Activated naive CD8-positive, alpha-beta T cell (primary cell): ENCODE measurements at regions not wholly inside any gene's neighbourhood (a gene's known extent, or its start where the extent isn't known, plus 50 kb on each side); places are given as distances from the start of the nearest gene placed in this dataset.

Experiments used
- H3K27ac Mint-ChIP-seq: one replicate; pipeline ENCODE4 v1.8.0; 2021; ENCODE audit warnings: mixed read lengths
- H3K27me3 Mint-ChIP-seq: one replicate; pipeline ENCODE4 v1.8.0; 2021; ENCODE audit warnings: mixed read lengths
- H3K36me3 Mint-ChIP-seq: one replicate; pipeline ENCODE4 v1.8.0; 2021; ENCODE audit warnings: mixed read lengths
- H3K4me1 Mint-ChIP-seq: one replicate; pipeline ENCODE4 v1.8.0; 2021; ENCODE audit warnings: low read depth, mixed read lengths
- H3K4me3 Mint-ChIP-seq: one replicate; pipeline ENCODE4 v1.8.0; 2021; ENCODE audit warnings: mild to moderate bottlenecking, mixed read lengths
- H3K9me3 Mint-ChIP-seq: one replicate; pipeline ENCODE4 v1.8.0; 2021; ENCODE audit warnings: low read depth, mixed read lengths

DNA sequence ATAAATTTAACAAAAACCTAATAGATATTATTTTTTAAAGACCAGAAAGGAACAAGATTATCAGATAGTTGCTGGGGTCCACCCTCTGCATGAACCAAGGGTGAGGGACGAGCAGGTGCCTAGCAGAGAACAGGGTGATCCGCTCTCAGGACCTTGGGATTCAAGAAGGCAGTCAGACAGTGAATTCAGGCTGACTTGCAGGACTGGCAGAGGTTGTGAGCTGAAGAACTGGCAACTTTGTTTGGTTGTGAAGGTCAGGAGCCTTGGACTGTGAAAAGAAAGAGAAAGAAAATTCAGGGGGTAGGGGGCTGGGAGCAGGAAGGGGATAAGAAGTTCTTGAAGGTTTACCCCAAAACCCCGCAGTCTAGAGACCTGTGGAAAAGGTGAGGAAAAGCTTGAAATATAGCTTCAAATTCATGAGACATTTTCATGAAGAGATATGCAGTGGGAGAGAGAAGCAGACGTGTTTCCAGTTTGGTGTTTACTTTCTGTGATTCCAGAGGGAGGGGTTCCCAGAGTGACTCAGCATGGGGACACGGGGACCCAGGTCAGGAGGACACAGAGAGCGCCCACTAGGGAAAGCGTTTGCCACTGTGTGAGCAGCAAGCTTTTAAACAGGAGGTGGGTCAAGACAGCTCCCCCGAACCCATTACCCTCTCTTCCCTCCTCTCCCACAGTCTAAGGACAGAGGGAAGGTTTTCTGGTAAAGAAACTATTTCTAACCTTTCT is 217.2 kb upstream of the UMPS start:
- no peaks in the 10 kb centered on the region for H3K9me3 Mint-ChIP-seq
- H3K27me3 Mint-ChIP-seq = peaks cover 12% of the 10 kb centered on the region
- no peak overlapping the region for H3K4me3 Mint-ChIP-seq
- H3K4me1 Mint-ChIP-seq = no peaks in the 10 kb centered on the region
- H3K27ac Mint-ChIP-seq = no peak overlapping the region
- H3K36me3 Mint-ChIP-seq = no peaks in the 10 kb centered on the region

DNA sequence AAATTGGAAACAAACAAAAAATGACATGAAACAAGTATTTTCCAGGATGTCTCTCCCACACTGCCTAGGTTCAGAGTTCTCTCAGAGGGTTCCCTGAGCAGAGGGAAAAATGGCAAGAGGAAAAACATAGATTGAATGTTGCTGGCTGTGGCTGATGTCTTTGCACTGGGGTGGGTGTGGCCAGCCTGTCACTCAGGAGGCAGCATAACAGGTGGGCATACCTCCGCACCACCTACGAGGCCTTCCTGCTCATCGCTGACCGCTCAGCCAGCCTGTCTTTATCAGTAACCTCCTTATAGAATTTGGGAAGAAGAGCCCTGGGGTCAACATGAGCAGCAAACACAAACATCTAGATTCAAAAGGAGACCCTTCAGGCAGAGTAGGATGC is 216.6 kb upstream of the UMPS start:
- Mint-ChIP-seq H3K27me3 (peaks cover 12% of the 10 kb centered on the region), H3K4me1 (no peaks in the 10 kb centered on the region), H3K9me3 (no peaks in the 10 kb centered on the region), H3K36me3 (no peaks in the 10 kb centered on the region), H3K4me3 (no peak overlapping the region), H3K27ac (no peak overlapping the region)

DNA sequence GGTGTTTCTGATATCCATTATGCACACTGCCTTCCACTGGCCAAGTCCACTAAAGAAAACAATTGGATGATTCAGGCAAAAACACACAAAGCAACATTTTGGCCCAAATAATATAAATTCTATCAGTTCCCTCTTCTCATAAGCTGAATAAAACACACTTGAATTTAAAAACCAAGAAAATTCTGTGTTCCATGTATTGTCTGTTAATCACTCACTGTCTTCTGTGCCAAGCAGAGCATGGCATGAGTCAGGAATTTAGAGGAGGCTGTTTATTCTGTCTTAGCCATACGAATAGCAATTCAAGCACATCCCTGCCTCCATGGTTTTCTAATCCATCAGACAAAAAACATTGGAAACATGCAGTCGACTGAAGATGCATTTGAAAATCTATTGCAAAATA is 215.6 kb upstream of the UMPS start:
- Mint-ChIP-seq H3K27me3 (peaks cover 12% of the 10 kb centered on the region), H3K27ac (no peak overlapping the region), H3K4me3 (no peak overlapping the region), H3K36me3 (no peaks in the 10 kb centered on the region), H3K9me3 (no peaks in the 10 kb centered on the region), H3K4me1 (no peaks in the 10 kb centered on the region)

DNA sequence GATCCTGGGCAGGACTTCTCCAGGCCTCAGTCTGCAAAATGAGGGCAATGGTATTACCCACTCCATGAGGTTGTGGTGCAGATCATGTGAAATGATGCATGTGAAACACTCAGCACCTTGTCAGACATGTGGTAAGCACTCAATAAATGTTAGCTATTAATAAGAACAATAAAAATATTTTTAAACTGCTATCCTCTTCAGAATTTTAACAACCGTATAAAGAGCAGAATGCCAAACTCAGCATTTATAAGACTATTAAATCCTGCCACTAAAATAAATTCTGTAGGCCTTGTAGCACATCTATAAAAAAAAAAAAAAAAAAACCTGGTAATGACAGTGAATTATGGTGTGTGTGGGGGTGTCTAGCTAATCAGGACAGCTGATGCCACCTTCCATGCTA is 213.9 kb upstream of the UMPS start:
- Mint-ChIP-seq H3K4me1 (no peaks in the 10 kb centered on the region), H3K9me3 (no peaks in the 10 kb centered on the region), H3K4me3 (no peak overlapping the region), H3K36me3 (no peaks in the 10 kb centered on the region), H3K27me3 (peaks cover 6% of the 10 kb centered on the region), H3K27ac (no peak overlapping the region)

DNA sequence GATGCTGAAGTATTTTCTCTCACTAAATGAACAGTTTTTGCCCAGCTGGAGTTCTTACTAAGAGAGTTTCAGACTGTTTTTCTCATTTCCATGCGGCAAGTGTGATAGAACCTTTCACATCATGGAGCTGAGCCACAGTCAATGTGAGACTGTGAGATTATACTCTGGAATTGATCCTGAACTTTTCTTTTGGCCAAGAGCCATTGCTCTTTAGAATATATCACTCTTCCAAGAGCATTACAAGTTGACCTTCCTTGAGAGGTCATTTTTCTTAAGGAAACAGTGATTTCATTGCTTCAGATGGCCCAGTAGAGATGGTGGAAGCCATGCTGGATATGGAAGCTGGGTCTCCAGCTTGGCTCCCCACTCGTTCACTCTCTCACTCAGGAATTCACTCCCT is 212.9 kb upstream of the UMPS start:
- H3K27me3 Mint-ChIP-seq = no peaks in the 10 kb centered on the region
- H3K27ac Mint-ChIP-seq = no peak overlapping the region
- no peaks in the 10 kb centered on the region for H3K36me3 Mint-ChIP-seq
- H3K9me3 Mint-ChIP-seq = no peaks in the 10 kb centered on the region
- H3K4me1 Mint-ChIP-seq = no peaks in the 10 kb centered on the region
- H3K4me3 Mint-ChIP-seq = no peak overlapping the region

DNA sequence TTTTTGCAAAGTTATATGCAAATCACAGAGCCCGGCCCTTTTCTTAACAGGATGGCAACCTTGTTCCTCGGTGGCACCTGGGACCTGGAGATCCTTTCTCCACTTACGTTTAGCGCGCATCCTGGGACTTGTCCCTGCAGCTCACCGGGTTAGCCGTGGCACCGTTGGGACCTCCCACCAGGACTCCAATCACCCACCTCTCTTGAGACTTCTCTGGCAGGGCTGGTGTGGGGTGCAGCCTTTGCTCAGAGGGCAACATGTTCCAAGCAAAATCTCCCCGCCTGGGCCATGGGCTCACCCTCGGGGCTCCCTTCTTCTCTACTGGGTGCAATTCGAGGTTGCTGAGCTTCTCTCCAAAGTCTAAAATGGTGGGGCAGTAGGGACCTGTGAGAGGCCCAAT is 211.9 kb upstream of the UMPS start:
- no peaks in the 10 kb centered on the region for H3K36me3 Mint-ChIP-seq
- H3K9me3 Mint-ChIP-seq = no peaks in the 10 kb centered on the region
- no peak overlapping the region for H3K4me3 Mint-ChIP-seq
- H3K4me1 Mint-ChIP-seq = no peaks in the 10 kb centered on the region
- H3K27me3 Mint-ChIP-seq = no peaks in the 10 kb centered on the region
- H3K27ac Mint-ChIP-seq = no peak overlapping the region

DNA sequence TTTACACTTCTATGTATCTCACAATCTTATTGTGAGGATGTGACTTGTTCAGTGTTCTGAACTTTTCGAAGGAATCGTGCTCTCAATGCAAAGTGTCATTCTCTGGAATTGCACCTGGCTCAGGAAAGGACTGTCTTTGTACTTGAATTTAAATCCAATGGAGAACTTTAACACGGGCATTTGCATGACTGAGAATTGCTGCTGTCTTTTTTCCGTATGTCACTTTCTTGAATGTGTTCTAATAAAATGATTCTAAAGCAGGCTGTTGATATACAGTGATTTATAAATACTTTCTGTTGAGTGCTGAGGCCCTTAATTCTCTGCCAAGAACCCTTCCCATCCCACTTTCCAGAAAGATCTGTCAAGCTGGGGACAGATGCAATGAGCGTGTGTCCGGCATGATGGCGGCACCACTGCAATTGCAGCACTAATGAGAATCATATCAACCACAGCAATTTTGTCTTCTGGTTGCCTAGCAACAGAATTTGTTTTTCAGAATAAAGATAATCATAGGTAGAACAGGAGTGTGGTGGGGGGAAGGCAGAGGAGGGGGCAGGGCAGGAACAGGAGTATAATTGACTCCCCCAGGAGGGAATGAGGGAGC is 210.6 kb upstream of the UMPS start:
- no peaks in the 10 kb centered on the region for H3K4me1 Mint-ChIP-seq
- H3K4me3 Mint-ChIP-seq = no peak overlapping the region
- H3K36me3 Mint-ChIP-seq = no peaks in the 10 kb centered on the region
- H3K9me3 Mint-ChIP-seq = no peaks in the 10 kb centered on the region
- H3K27ac Mint-ChIP-seq = no peak overlapping the region
- peaks cover 1% of the 10 kb centered on the region for H3K27me3 Mint-ChIP-seq

DNA sequence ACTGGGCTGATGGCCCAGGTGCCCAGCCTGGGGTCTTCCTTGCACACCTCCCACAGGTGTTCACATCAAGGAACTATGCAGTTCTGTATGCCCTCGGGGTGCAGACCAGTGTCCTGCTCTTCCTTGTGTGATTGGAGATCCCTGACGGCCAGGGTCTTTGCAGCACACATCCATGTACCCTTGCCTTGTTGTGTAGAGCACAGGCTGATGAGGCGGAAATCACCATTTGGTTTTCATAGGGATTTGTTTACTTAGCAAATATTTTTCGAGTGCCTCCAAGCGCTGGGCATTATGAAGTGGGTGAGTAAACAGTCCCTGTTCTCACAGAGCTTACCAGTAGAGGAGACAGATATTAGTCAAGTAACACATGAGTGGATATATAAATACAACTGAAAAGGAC is 209.3 kb upstream of the UMPS start:
- no peak overlapping the region for H3K4me3 Mint-ChIP-seq
- H3K27ac Mint-ChIP-seq = no peak overlapping the region
- no peaks in the 10 kb centered on the region for H3K36me3 Mint-ChIP-seq
- no peaks in the 10 kb centered on the region for H3K4me1 Mint-ChIP-seq
- peaks cover 5% of the 10 kb centered on the region for H3K9me3 Mint-ChIP-seq
- peaks cover 5% of the 10 kb centered on the region for H3K27me3 Mint-ChIP-seq

DNA sequence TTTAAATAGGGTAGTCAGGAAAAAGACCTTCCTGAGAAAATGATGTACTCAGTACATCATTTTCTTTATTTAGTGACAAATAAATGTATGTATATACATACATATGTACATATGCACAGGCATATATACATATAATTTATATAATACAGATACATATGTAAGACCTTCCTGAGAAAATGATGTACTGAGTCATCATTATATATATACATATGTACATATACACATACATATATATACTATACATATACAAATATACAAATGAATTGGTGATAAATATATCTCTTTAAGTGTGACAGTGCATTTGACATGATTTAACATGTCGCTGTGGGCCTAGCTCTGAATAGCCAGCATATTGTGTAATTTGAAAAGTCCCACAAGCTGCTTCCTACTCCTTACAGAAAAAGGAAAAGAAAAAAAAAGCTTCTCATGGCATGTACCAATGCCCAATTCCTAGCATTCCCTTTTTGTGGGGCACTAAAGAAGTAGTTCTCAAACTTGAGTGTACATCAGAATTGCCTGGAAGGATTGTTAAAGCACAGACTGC is 208.1 kb upstream of the UMPS start:
- Mint-ChIP-seq H3K4me3 (no peak overlapping the region), H3K27ac (no peak overlapping the region), H3K9me3 (peaks cover 5% of the 10 kb centered on the region), H3K27me3 (peaks cover 10% of the 10 kb centered on the region), H3K4me1 (no peaks in the 10 kb centered on the region), H3K36me3 (no peaks in the 10 kb centered on the region)

DNA sequence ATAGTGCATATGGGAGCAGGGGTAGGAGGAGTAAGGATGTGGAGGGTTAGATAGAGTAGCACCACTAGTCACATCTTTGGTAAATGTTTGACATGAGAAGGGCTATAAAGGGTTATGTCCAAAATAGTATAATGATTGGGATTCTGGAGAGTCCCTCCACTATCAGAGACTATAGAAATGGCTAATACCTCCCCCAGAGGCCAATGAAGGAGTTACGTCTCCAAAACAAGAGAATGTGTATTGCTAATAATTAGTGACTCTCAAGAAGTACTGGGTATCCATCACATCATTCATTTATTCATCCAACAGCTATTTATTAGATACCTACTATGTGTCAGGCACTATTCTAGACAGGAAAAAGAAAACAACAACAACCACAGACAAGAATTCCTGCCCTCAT is 203.7 kb upstream of the UMPS start:
- Mint-ChIP-seq H3K4me1 (no peaks in the 10 kb centered on the region), H3K27me3 (peaks cover 23% of the 10 kb centered on the region), H3K9me3 (peaks cover 5% of the 10 kb centered on the region), H3K27ac (no peak overlapping the region), H3K4me3 (no peak overlapping the region), H3K36me3 (no peaks in the 10 kb centered on the region)

DNA sequence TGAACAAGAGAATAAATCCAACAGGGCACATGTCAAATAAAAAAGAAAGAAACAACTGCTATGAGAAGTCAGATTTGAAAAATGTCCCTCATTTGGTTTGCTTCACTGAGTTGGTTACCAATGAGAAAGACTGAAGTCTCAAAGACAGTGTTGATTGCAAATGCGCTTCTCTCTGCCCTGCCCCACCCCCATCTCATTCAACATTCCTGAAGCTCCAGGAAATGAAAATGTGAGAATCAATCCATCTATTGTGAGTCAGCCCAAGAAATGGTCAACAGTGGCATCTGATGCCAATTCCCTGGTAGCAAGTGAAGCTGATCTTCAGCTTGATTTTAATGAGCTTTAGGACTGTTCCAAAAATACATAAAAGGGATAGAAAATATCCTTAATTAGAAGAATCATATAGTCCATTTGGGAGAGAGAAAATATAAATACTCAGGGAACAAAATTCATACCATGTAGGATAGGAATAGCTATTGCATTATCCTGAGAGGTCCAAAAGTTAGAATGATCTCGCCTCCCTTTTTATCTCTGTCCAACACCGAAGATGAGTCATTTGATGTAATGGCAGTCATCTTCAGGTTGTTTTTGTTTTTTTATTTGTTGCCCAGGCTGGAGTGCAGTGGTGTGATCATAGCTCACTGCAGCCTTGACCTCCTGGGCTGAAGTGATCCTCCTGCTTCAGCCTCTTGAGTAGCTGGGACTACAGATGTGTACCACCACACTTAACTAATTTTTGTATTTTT is 200.3 kb upstream of the UMPS start:
- peaks cover 5% of the 10 kb centered on the region for H3K9me3 Mint-ChIP-seq
- no peaks in the 10 kb centered on the region for H3K36me3 Mint-ChIP-seq
- H3K27ac Mint-ChIP-seq = no peak overlapping the region
- H3K4me1 Mint-ChIP-seq = no peaks in the 10 kb centered on the region
- H3K27me3 Mint-ChIP-seq = peaks cover 22% of the 10 kb centered on the region
- H3K4me3 Mint-ChIP-seq = no peak overlapping the region

DNA sequence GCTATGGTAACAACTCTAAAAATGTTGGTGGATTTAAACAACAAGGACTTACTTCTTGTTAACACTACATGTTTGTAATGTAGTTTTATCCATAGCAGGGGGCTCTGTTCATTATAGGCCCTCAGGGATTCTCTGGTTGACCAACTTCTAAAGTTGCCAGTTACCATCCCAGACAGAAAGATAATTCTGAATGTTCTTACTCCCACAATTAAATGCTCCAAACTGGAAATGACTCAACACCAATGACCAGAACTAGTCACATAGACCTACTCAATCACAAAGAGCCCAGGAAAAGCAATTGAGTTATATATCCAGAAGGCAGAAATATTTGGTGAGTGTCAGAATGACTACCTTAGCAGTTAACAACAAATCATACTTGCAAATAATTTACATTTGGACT is 199.3 kb upstream of the UMPS start:
- Mint-ChIP-seq H3K27ac (no peak overlapping the region), H3K36me3 (no peaks in the 10 kb centered on the region), H3K27me3 (peaks cover 19% of the 10 kb centered on the region), H3K4me3 (no peak overlapping the region), H3K9me3 (no peaks in the 10 kb centered on the region), H3K4me1 (no peaks in the 10 kb centered on the region)

DNA sequence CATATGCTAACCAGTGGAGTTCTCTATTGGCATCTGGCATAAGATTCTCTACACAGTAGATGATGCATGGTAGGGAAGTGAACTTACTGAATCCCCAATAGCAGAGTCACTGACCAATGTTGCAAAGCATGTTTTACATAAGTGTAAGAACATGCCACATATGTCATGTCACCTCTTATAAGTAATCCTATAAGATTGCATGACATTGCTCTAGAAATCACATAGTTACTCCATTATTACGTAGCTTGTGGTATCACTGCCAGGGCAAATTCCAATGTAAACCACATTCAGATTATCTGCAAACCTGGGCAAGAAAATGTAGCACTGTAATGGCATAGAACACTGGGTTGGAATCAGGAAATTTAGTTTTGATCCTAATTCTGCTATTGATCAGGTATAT is 198.2 kb upstream of the UMPS start:
- Mint-ChIP-seq H3K27me3 (peaks cover 15% of the 10 kb centered on the region), H3K4me1 (no peaks in the 10 kb centered on the region), H3K9me3 (no peaks in the 10 kb centered on the region), H3K4me3 (no peak overlapping the region), H3K27ac (no peak overlapping the region), H3K36me3 (no peaks in the 10 kb centered on the region)

DNA sequence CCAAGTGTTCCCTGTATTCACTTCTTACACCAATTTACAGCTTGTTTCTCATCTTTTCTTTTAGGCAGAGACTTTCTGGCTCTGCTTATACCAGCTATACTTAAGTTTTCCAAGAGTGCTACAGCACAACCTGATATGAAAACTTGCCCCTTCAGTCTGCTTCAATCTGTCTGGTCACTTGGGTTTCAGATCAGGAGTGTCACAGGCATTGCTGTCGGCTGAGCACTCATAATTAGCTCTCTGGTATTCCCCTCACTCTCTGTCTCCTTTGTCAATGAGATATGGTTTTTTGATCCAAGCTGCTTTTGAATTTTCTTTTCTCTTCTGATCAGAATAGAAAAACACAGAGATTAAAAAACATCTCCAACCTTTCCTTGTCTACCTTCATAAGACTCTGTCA is 194.9 kb upstream of the UMPS start:
- no peak overlapping the region for H3K27ac Mint-ChIP-seq
- H3K4me3 Mint-ChIP-seq = no peak overlapping the region
- H3K4me1 Mint-ChIP-seq = no peaks in the 10 kb centered on the region
- H3K27me3 Mint-ChIP-seq = peaks cover 4% of the 10 kb centered on the region
- H3K9me3 Mint-ChIP-seq = no peaks in the 10 kb centered on the region
- no peaks in the 10 kb centered on the region for H3K36me3 Mint-ChIP-seq

DNA sequence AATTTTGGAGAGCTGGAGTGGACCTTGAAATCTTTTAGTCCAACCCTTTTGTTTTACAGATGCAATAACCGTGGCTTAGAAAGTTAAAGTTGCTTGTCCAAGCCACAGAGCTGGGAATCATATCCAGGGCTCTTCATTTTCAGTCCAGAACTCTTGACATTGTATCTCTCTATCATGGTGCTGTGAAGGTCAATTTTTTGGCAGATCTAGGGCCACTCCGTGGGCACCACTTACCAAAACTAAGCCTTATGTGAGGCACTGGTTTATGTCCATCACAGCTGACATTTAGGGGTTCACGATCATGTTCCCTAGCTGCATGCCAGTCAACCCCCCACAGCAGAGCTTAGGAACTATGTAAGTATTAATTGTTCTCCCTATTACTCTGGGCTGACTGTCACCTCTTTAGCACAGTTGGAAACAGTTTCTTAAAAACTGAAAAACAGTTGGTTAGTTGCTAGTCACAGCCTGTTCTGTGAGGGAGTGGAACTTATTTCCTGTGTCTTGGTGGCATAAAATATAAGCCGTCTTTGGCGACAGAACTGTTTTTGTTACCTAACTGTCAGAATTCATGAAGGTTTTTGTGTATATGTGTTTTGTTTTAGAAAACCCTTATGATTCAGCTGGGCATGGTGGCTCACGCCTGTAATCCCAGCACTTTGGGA is 189.6 kb upstream of the UMPS start:
- Mint-ChIP-seq H3K27ac (no peak overlapping the region), H3K36me3 (no peaks in the 10 kb centered on the region), H3K9me3 (no peaks in the 10 kb centered on the region), H3K27me3 (no peaks in the 10 kb centered on the region), H3K4me3 (no peak overlapping the region), H3K4me1 (no peaks in the 10 kb centered on the region)
